ENCODE measurements at regions not wholly inside any gene's neighbourhood (a gene's known extent, or its start where the extent isn't known, plus 50 kb on each side); places are given as distances from the start of the nearest gene placed in this dataset.

- H3K27me3 ChIP-seq (ENCODE audit: insufficient read depth, low read length) = no peaks in the 10 kb centered on the region
- DNase-seq (ENCODE audit: insufficient read length, low spot score, missing footprints) = no peak
- no peaks in the 10 kb centered on the region for H4K20me1 ChIP-seq (ENCODE audit: insufficient read depth, low read length)
- no peak for TF ChIP-seq CTCF (IDR thresholded peaks at IDR 0.05; ENCODE audit: extremely low read depth, low read depth, low read length)
- H3K27ac ChIP-seq (ENCODE audit: low read depth, low read length) = no peak overlapping the region
- peaks cover 2% of the 10 kb centered on the region for H3K9me3 ChIP-seq (ENCODE audit: low read depth, low read length)
- H3K36me3 ChIP-seq (ENCODE audit: insufficient read depth, low read length) = no peaks in the 10 kb centered on the region
- no peak overlapping the region for H2AFZ ChIP-seq (ENCODE audit: low read length)
- no peak overlapping the region for H3K4me3 ChIP-seq (ENCODE audit: insufficient read depth, low read length)
- H3K79me2 ChIP-seq (ENCODE audit: insufficient read depth, low read length) = no peaks in the 10 kb centered on the region
- H3K4me2 ChIP-seq (ENCODE audit: insufficient read depth, low read length) = no peak overlapping the region
- H3K4me1 ChIP-seq (ENCODE audit: insufficient read depth, low read length) = no peaks in the 10 kb centered on the region
These were observed 792.6 kb upstream of the RAG2 start for GRCh38 chr11:37390576-37391083.

GRCh38 chr11:37378958-37379357 is 780.9 kb upstream of the RAG2 start:
- no peaks in the 10 kb centered on the region for H3K9me3 ChIP-seq (ENCODE audit: low read depth, low read length)
- H2AFZ ChIP-seq (ENCODE audit: low read length) = no peak overlapping the region
- no peaks in the 10 kb centered on the region for H3K27me3 ChIP-seq (ENCODE audit: insufficient read depth, low read length)
- no peaks in the 10 kb centered on the region for H3K36me3 ChIP-seq (ENCODE audit: insufficient read depth, low read length)
- H3K4me2 ChIP-seq (ENCODE audit: insufficient read depth, low read length) = no peak overlapping the region
- H3K79me2 ChIP-seq (ENCODE audit: insufficient read depth, low read length) = no peaks in the 10 kb centered on the region
- DNase-seq (ENCODE audit: insufficient read length, low spot score, missing footprints) = no peak
- no peak overlapping the region for H3K27ac ChIP-seq (ENCODE audit: low read depth, low read length)
- no peak for TF ChIP-seq CTCF (IDR thresholded peaks at IDR 0.05; ENCODE audit: extremely low read depth, low read depth, low read length)
- no peak overlapping the region for H3K4me3 ChIP-seq (ENCODE audit: insufficient read depth, low read length)
- no peaks in the 10 kb centered on the region for H3K4me1 ChIP-seq (ENCODE audit: insufficient read depth, low read length)
- no peaks in the 10 kb centered on the region for H4K20me1 ChIP-seq (ENCODE audit: insufficient read depth, low read length)

GRCh38 chr11:37372667-37373066 is 774.6 kb upstream of the RAG2 start:
- no peak overlapping the region for H3K4me2 ChIP-seq (ENCODE audit: insufficient read depth, low read length)
- no peak for TF ChIP-seq CTCF (IDR thresholded peaks at IDR 0.05; ENCODE audit: extremely low read depth, low read depth, low read length)
- no peaks in the 10 kb centered on the region for H3K4me1 ChIP-seq (ENCODE audit: insufficient read depth, low read length)
- no peaks in the 10 kb centered on the region for H3K27me3 ChIP-seq (ENCODE audit: insufficient read depth, low read length)
- no peak for DNase-seq (ENCODE audit: insufficient read length, low spot score, missing footprints)
- no peaks in the 10 kb centered on the region for H3K9me3 ChIP-seq (ENCODE audit: low read depth, low read length)
- no peaks in the 10 kb centered on the region for H3K36me3 ChIP-seq (ENCODE audit: insufficient read depth, low read length)
- no peak overlapping the region for H2AFZ ChIP-seq (ENCODE audit: low read length)
- H3K79me2 ChIP-seq (ENCODE audit: insufficient read depth, low read length) = no peaks in the 10 kb centered on the region
- H4K20me1 ChIP-seq (ENCODE audit: insufficient read depth, low read length) = no peaks in the 10 kb centered on the region
- no peak overlapping the region for H3K4me3 ChIP-seq (ENCODE audit: insufficient read depth, low read length)
- H3K27ac ChIP-seq (ENCODE audit: low read depth, low read length) = no peak overlapping the region

GRCh38 chr11:37371346-37371970 is 773.4 kb upstream of the RAG2 start:
- no peak for DNase-seq (ENCODE audit: insufficient read length, low spot score, missing footprints)
- H2AFZ ChIP-seq (ENCODE audit: low read length) = no peak overlapping the region
- TF ChIP-seq CTCF (IDR thresholded peaks at IDR 0.05; ENCODE audit: extremely low read depth, low read depth, low read length) = no peak
- H3K4me2 ChIP-seq (ENCODE audit: insufficient read depth, low read length) = no peak overlapping the region
- no peaks in the 10 kb centered on the region for H3K9me3 ChIP-seq (ENCODE audit: low read depth, low read length)
- H4K20me1 ChIP-seq (ENCODE audit: insufficient read depth, low read length) = no peaks in the 10 kb centered on the region
- no peaks in the 10 kb centered on the region for H3K36me3 ChIP-seq (ENCODE audit: insufficient read depth, low read length)
- H3K27ac ChIP-seq (ENCODE audit: low read depth, low read length) = no peak overlapping the region
- no peak overlapping the region for H3K4me3 ChIP-seq (ENCODE audit: insufficient read depth, low read length)
- no peaks in the 10 kb centered on the region for H3K4me1 ChIP-seq (ENCODE audit: insufficient read depth, low read length)
- H3K27me3 ChIP-seq (ENCODE audit: insufficient read depth, low read length) = no peaks in the 10 kb centered on the region
- no peaks in the 10 kb centered on the region for H3K79me2 ChIP-seq (ENCODE audit: insufficient read depth, low read length)

Data from osteoblast (primary cell).